ENCODE measurements at regions not wholly inside any gene's neighbourhood (a gene's known extent, or its start where the extent isn't known, plus 50 kb on each side); places are given as distances from the start of the nearest gene placed in this dataset.

DNA sequence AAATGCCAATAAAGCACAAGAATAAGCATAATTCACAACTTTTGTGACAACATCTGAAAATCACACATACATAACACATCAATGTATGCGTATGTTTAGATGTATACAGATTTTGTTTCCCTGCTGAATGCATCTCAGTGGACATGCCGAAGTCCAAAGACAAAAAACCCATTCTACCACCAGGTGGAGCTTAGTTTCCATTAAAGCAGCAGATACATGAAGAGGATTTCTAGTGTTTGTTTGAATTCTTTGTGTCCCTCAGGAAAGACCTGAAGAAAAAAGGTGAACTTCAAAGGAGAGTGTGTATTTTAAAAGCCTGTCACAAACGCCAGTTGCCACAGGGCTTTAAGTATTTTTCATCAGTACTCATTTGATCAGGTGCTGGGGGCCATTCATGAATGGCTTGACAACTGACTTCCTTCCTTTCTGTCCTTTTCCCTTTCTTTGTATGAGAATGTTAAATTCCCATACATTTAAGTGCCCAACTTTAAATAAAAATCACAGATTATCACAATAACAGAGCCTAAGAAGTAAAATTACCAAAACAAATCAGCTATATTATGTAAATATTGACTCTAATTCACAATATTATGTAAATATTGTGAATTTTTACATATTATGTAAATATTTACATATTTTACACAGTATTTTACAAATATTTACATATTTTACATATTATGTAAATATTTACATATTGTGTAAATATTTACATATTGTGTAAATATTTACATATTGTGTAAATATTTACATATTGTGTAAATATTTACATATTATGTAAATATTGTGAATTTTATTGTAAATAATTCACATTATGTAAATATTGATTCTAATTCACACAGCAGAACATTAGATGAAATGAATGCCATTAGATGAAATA is 343.0 kb downstream of the CRPPA start:
- DNase-seq (ENCODE audit: low read depth, low spot score) = peak; percentile 23
- H3K27ac ChIP-seq (ENCODE audit: low read depth, low read length) = no peak overlapping the region
- H3K27me3 ChIP-seq (ENCODE audit: control insufficient read depth, insufficient read depth, low read length) = no peaks in the 10 kb centered on the region
- ChIA-PET POLR2A (no interaction called here), CTCF (interaction anchor here (0.9 to 4.9 kb wide), 12 partner anchors 11 to 774 kb away, joined by 3 to 153 read pairs (median 4); no protein-coding TSS in a partner anchor)
- no peak overlapping the region for H3K4me3 ChIP-seq (ENCODE audit: low read depth, low read length)
- H3K9me3 ChIP-seq (ENCODE audit: control insufficient read depth, insufficient read depth, low read length) = no peaks in the 10 kb centered on the region
- TF ChIP-seq, protein P1, sequence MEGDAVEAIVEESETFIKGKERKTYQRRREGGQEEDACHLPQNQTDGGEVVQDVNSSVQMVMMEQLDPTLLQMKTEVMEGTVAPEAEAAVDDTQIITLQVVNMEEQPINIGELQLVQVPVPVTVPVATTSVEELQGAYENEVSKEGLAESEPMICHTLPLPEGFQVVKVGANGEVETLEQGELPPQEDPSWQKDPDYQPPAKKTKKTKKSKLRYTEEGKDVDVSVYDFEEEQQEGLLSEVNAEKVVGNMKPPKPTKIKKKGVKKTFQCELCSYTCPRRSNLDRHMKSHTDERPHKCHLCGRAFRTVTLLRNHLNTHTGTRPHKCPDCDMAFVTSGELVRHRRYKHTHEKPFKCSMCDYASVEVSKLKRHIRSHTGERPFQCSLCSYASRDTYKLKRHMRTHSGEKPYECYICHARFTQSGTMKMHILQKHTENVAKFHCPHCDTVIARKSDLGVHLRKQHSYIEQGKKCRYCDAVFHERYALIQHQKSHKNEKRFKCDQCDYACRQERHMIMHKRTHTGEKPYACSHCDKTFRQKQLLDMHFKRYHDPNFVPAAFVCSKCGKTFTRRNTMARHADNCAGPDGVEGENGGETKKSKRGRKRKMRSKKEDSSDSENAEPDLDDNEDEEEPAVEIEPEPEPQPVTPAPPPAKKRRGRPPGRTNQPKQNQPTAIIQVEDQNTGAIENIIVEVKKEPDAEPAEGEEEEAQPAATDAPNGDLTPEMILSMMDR (IDR thresholded peaks at IDR 0.05; ENCODE audit: low read depth, low read length) = peak; percentile 79

DNA sequence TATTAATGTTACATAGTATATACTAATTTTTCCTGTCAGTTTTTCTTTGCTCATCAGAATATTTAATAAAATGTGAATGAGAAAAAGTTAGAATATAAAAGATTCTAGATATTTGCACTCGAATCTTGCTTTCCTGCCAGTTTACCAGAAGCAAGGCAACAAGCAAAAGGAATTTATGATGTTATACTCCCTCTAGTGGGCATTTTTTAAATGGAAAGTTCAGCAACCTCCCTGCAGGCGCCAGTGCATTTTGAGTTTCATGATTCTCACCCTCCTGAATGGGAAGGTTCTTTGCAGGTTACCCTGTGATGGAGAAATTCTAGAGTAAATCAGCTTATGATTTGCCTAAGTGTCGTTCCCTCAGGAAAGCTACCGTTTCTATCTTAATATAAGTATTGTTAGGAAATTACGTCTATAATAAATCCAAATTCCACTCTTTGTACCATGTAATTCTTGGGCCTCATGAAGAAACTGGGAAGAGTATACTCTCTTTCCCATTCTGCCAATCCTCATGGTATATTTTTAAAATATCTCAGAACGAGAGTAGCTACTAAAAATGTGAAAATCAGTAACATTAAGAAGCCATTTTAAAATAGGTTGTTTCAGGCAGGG is 350.0 kb downstream of the CRPPA start:
- POLR2A ChIA-PET = no interaction called here

DNA sequence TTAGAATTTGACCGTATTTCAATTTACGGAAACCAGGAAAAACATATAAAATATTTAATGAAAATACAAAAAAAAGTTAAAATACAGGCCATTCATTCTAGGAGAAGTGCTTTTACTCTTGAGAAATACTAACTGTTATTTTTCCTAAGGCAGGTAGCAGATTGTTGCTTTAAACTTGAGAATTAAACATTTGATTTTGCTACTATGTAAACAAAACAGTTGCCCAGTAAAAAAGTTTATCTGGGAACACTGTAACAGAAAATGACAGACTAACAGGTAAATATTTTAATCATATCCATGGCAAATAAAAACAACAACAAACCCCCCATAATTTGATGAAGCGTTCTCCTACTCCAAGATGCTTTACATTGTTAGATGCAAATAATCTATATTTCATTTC is 350.5 kb downstream of the CRPPA start:
- POLR2A ChIA-PET = no interaction called here
- TF ChIP-seq, protein P1 (IDR thresholded peaks at IDR 0.05; ENCODE audit: low read depth, low read length) = no peak
- DNase-seq (ENCODE audit: low read depth, low spot score) = no peak
- H3K27ac ChIP-seq (ENCODE audit: low read depth, low read length) = no peak overlapping the region
- H3K4me3 ChIP-seq (ENCODE audit: low read depth, low read length) = no peak overlapping the region
- CTCF ChIA-PET = interaction anchor here (0.8 to 3.8 kb wide), 12 partner anchors 10 to 768 kb away, joined by 3 to 18 read pairs (median 5); no protein-coding TSS in a partner anchor
- no peaks in the 10 kb centered on the region for H3K9me3 ChIP-seq (ENCODE audit: control insufficient read depth, insufficient read depth, low read length)
- H3K27me3 ChIP-seq (ENCODE audit: control insufficient read depth, insufficient read depth, low read length) = no peaks in the 10 kb centered on the region

More for the DNA sequence above, 350.0 kb downstream of the CRPPA start:
- TF ChIP-seq, protein P1 (IDR thresholded peaks at IDR 0.05; ENCODE audit: low read depth, low read length) = peak; percentile 76
- no peaks in the 10 kb centered on the region for H3K9me3 ChIP-seq (ENCODE audit: control insufficient read depth, insufficient read depth, low read length)
- peak; percentile 41 for DNase-seq (ENCODE audit: low read depth, low spot score)
- no peak overlapping the region for H3K27ac ChIP-seq (ENCODE audit: low read depth, low read length)
- CTCF ChIA-PET = interaction anchor here (0.6 to 3.8 kb wide), 19 partner anchors 9 to 1306 kb away, joined by 3 to 18 read pairs (median 3); no protein-coding TSS in a partner anchor
- H3K4me3 ChIP-seq (ENCODE audit: low read depth, low read length) = no peak overlapping the region
- no peaks in the 10 kb centered on the region for H3K27me3 ChIP-seq (ENCODE audit: control insufficient read depth, insufficient read depth, low read length)

DNA sequence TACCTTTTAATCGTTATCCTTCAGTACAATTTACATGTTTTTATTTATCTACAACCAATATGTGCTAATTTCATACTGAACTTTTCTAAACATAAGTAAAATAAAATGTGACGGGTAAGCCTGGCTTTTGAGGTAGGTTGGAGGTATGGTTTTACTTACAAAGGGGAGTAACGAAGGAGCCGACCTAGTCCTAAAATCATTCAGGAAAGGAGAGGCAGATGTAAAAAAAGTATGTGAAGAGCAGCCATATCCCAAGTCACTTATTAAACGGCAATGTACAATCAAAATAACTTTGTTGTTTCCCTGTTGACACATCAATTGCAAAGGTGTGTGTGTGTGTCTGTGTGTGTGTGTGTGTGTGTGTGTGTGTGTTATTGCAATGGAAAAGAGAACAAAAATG is 351.3 kb downstream of the CRPPA start:
- POLR2A ChIA-PET = no interaction called here
- TF ChIP-seq, protein P1 (IDR thresholded peaks at IDR 0.05; ENCODE audit: low read depth, low read length) = no peak
- Histone ChIP-seq H3K4me3 (ENCODE audit: low read depth, low read length) (no peak overlapping the region), H3K27me3 (ENCODE audit: control insufficient read depth, insufficient read depth, low read length) (no peaks in the 10 kb centered on the region), H3K27ac (ENCODE audit: low read depth, low read length) (no peak overlapping the region), H3K9me3 (ENCODE audit: control insufficient read depth, insufficient read depth, low read length) (no peaks in the 10 kb centered on the region)
- CTCF ChIA-PET = interaction anchor here (0.8 to 3.8 kb wide), 5 partner anchors 348 to 767 kb away, joined by 3 to 18 read pairs (median 14); no protein-coding TSS in a partner anchor
- DNase-seq (ENCODE audit: low read depth, low spot score) = no peak

DNA sequence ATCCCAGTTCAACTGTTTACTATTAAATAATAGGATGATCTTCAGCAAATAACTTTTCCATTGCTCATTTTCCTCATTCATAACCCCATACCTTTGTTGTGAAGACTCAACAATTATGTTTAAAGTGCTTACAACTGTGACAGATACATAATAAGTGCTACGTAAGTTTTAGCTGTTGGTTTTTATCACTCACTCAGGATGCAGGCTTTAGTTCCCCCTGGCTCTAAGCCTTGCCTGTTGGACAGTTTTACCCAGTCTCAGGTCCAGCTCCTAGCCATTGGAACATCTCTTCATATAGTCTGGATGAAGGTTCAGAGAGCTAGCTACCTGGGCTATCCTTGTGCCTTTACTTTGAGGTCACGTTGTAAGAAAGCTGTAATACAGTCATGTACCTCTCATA is 353.2 kb downstream of the CRPPA start:
- TF ChIP-seq, protein P1 (IDR thresholded peaks at IDR 0.05; ENCODE audit: low read depth, low read length) = no peak
- Histone ChIP-seq H3K27ac (ENCODE audit: low read depth, low read length) (no peak overlapping the region), H3K27me3 (ENCODE audit: control insufficient read depth, insufficient read depth, low read length) (no peaks in the 10 kb centered on the region), H3K4me3 (ENCODE audit: low read depth, low read length) (no peak overlapping the region), H3K9me3 (ENCODE audit: control insufficient read depth, insufficient read depth, low read length) (no peaks in the 10 kb centered on the region)
- CTCF ChIA-PET = no interaction called here
- no peak for DNase-seq (ENCODE audit: low read depth, low spot score)
- POLR2A ChIA-PET = interaction anchor here (0.6 kb wide), 1 partner anchor 553 kb away, joined by 3 read pairs; no protein-coding TSS in a partner anchor

Measured in AG04450 (cell line).